SK-N-SH (cell line): ENCODE measurements at regions not wholly inside any gene's neighbourhood (a gene's known extent, or its start where the extent isn't known, plus 50 kb on each side); places are given as distances from the start of the nearest gene placed in this dataset.

Source experiments
- CTCF ChIA-PET: fragments of 300-600, 350-600 bp; formaldehyde crosslinking; extraction: SDS; loops from one replicate; lab custom pipeline; 2021; lab: Yijun Ruan, JAX
- POLR2A ChIA-PET: fragments of 350-600 bp; sonication (Branson Sonifier 250); formaldehyde crosslinking; extraction: SDS; loops from one replicate; lab custom pipeline; 2020; ENCODE audit warnings: antibody characterized with exemption, inconsistent platforms; lab: Yijun Ruan, JAX
- DNase-seq: peaks from one replicate; pipeline ENCODE4 v3.0.0; 2012
- H2AFZ ChIP-seq: fragments of 200-600 bp; sonication (generic); 2 replicates; pipeline ENCODE4 v1.8.1; 2016; ENCODE audit warnings: antibody characterized with exemption, mild to moderate bottlenecking, low read depth
- H3F3A ChIP-seq: fragments of 200-600 bp; sonication (generic); replicated peaks from 2 replicates; pipeline ENCODE3; 2016; ENCODE audit warnings: antibody characterized with exemption, mild to moderate bottlenecking; ENCODE audit not compliant: insufficient read depth
- H3K27ac ChIP-seq, 2 experiments: fragments of 200-500 bp in 1 of 2; fragments of 200-600 bp in 1 of 2; sonication (Bioruptor generic) in 1 of 2; sonication (generic), shearing (Covaris generic) in 1 of 2; 2 replicates each; pipeline versions ENCODE4 v1.5.1 to v1.6.1; 2014 to 2016; ENCODE audit warnings: low read depth in 2 of 2, inconsistent platforms in 1 of 2, low read length in 1 of 2, mild to moderate bottlenecking in 1 of 2, mixed read lengths in 1 of 2
- H3K27me3 ChIP-seq: fragments of 200-600 bp; sonication (generic), shearing (Covaris generic); 2 replicates; pipeline ENCODE4 v1.6.1; 2016; ENCODE audit warnings: mixed run types; ENCODE audit not compliant: insufficient read depth
- H3K36me3 ChIP-seq, 2 experiments: fragments of 200-500 bp in 1 of 2; fragments of 200-600 bp in 1 of 2; sonication (Bioruptor generic) in 1 of 2; sonication (generic) in 1 of 2; replicated peaks in 1 of 2; 2 replicates each; pipeline versions ENCODE3 to v1.5.1; 2014 to 2016; ENCODE audit warnings: low read length in 1 of 2, mild to moderate bottlenecking in 1 of 2; ENCODE audit not compliant: insufficient read depth in 2 of 2, control insufficient read depth in 1 of 2
- H3K4me1 ChIP-seq, 2 experiments: fragments of 200-500 bp in 1 of 2; fragments of 200-600 bp in 1 of 2; sonication (Bioruptor generic) in 1 of 2; sonication (generic), shearing (Covaris generic) in 1 of 2; 2 replicates each; pipeline versions ENCODE4 v1.5.1 to v1.6.1; 2014 to 2016; ENCODE audit warnings: low read depth in 1 of 2, low read length in 1 of 2, mixed run types in 1 of 2; ENCODE audit not compliant: insufficient read depth in 2 of 2, control insufficient read depth in 1 of 2
- H3K4me2 ChIP-seq: fragments of 200-600 bp; sonication (generic), shearing (Covaris generic); 2 replicates; pipeline ENCODE4 v1.6.1; 2017; ENCODE audit warnings: mixed run types
- H3K4me3 ChIP-seq, 2 experiments: fragments of 200-500 bp in 1 of 2; fragments of 200-600 bp in 1 of 2; sonication (Bioruptor generic) in 1 of 2; sonication (generic), shearing (Covaris generic) in 1 of 2; 2 replicates each; pipeline versions ENCODE4 v1.5.1 to v1.8.1; 2014 to 2016; ENCODE audit warnings: low read depth in 2 of 2, inconsistent platforms in 1 of 2, low read length in 1 of 2, mild to moderate bottlenecking in 1 of 2, mixed read lengths in 1 of 2, moderate library complexity in 1 of 2
- H3K79me2 ChIP-seq: fragments of 200-600 bp; sonication (generic); 2 replicates; pipeline ENCODE4 v1.8.1; 2017; ENCODE audit warnings: mild to moderate bottlenecking; ENCODE audit not compliant: insufficient read depth
- H3K9ac ChIP-seq: fragments of 200-600 bp; sonication (generic); 2 replicates; pipeline ENCODE4 v1.6.1; 2017; ENCODE audit warnings: mixed run types
- H3K9me2 ChIP-seq: fragments of 200-600 bp; sonication (generic); 2 replicates; pipeline ENCODE4 v1.6.1; 2017; ENCODE audit warnings: mixed run types
- H3K9me3 ChIP-seq: fragments of 200-600 bp; sonication (generic); 2 replicates; pipeline ENCODE4 v1.6.1; 2017; ENCODE audit warnings: mixed run types, mild to moderate bottlenecking, moderate library complexity
- H4K20me1 ChIP-seq: fragments of 200-600 bp; sonication (generic); 2 replicates; pipeline ENCODE4 v1.6.1; 2017; ENCODE audit warnings: mild to moderate bottlenecking, mixed run types; ENCODE audit not compliant: insufficient read depth
- CHD2 ChIP-seq: fragments of 150-350 bp; IDR thresholded peaks from 2 replicates; pipeline ENCODE4 v1.6.1; 2018; ENCODE audit warnings: low read length; ENCODE audit not compliant: partially characterized antibody
- ELF1 ChIP-seq: IDR thresholded peaks from 2 replicates; pipeline ENCODE4 v1.4.0; 2012
- EP300 ChIP-seq, 2 experiments: IDR thresholded peaks; 2 replicates each; pipeline versions ENCODE4 v1.4.0 to v1.6.1; 2012; ENCODE audit warnings: borderline replicate concordance in 1 of 2, low read depth in 1 of 2, low read length in 1 of 2
- FOXJ3 ChIP-seq: sonication (generic); formaldehyde crosslinking; IDR thresholded peaks from 2 replicates; pipeline ENCODE4 v1.5.1; 2020; ENCODE audit warnings: mild to moderate bottlenecking, missing genetic modification reagents
- FOXM1 ChIP-seq: IDR thresholded peaks from 2 replicates; pipeline ENCODE4 v1.4.0; 2012; ENCODE audit warnings: low read depth, mild to moderate bottlenecking
- GABPA ChIP-seq: IDR thresholded peaks from 2 replicates; pipeline ENCODE4 v1.4.0; 2012; ENCODE audit warnings: low read depth, mild to moderate bottlenecking
- JUND ChIP-seq: IDR thresholded peaks from 2 replicates; pipeline ENCODE4 v1.4.0; 2012
- MEF2A ChIP-seq: IDR thresholded peaks from 2 replicates; pipeline ENCODE4 v1.4.0; 2012; ENCODE audit warnings: low read depth, borderline replicate concordance
- NFIC ChIP-seq: IDR thresholded peaks from 2 replicates; pipeline ENCODE4 v1.4.0; 2012; ENCODE audit warnings: borderline replicate concordance
- RAD21 ChIP-seq: IDR thresholded peaks from 2 replicates; pipeline ENCODE4 v1.6.1; 2012; ENCODE audit warnings: mild to moderate bottlenecking, low read length
- RCOR1 ChIP-seq: fragments of 150-350 bp; IDR thresholded peaks from 2 replicates; pipeline ENCODE4 v1.6.1; 2017; ENCODE audit warnings: antibody characterized with exemption, low read length
- RFX5 ChIP-seq: IDR thresholded peaks from 2 replicates; pipeline ENCODE4 v1.6.1; 2012; ENCODE audit warnings: mild to moderate bottlenecking, improper control_type of control experiment, low read length
- RXRA ChIP-seq: IDR thresholded peaks from 2 replicates; pipeline ENCODE4 v1.4.0; 2012; ENCODE audit warnings: low read depth, mild to moderate bottlenecking, borderline replicate concordance
- SMC3 ChIP-seq: IDR thresholded peaks from 2 replicates; pipeline ENCODE4 v1.6.1; 2012; ENCODE audit warnings: low read depth, low read length, improper control_type of control experiment
- TCF12 ChIP-seq: IDR thresholded peaks from 2 replicates; pipeline ENCODE4 v1.4.0; 2012
- TEAD4 ChIP-seq: IDR thresholded peaks from 2 replicates; pipeline ENCODE4 v1.4.0; 2012; ENCODE audit warnings: mild to moderate bottlenecking, borderline replicate concordance; ENCODE audit not compliant: insufficient read depth
- WGBS: methylation state at CpG from one replicate; pipeline ENCODE4 v1.1.6; 2017; ENCODE audit warnings: low lambda C conversion rate; 5-methylcytosine and 5-hydroxymethylcytosine counted together
- TF ChIP-seq, protein P1 (sequence below): IDR thresholded peaks from 2 replicates; pipeline ENCODE4 v1.4.0; 2012; ENCODE audit warnings: low read depth
- TF ChIP-seq, protein P2 (sequence below): IDR thresholded peaks from 2 replicates; pipeline ENCODE4 v1.4.0; 2012; ENCODE audit warnings: low read depth, borderline replicate concordance
- TF ChIP-seq, protein P3 (sequence below): IDR thresholded peaks from 2 replicates; pipeline ENCODE4 v1.6.1; 2012; ENCODE audit warnings: mild to moderate bottlenecking, low read depth, low read length, moderate library complexity
- TF ChIP-seq, protein P4 (sequence below): fragments of 150-350 bp; IDR thresholded peaks from 2 replicates; pipeline ENCODE4 v1.6.1; 2017; ENCODE audit warnings: antibody characterized with exemption, low read length, low read depth, borderline replicate concordance

DNA sequence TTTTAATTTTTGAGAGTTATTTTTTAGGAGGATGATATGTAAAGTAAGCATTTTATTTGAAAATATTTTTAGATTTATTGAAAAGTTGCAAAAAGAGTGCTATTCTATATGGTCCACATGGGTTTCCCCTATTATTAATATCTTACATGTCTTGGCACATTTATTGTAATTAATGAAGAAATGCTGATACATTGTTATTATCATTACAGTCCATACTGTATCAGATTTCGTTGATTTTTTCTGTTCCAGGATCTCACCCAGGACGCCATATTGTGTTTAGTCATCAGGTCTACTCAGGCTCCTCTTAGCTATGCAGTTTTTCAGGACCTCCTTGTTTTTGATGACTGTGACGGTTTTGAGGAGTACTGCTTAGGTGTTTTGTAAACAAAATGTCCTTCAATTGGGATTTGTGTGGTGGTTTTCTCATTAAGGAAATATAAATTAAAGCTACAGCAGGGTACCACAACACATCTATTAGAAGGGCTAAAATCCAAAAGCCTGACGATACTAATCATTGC lies 281.0 kb downstream of the SAMD5 start:
- no peak for DNase-seq
- CTCF ChIA-PET = no interaction called here
- Histone ChIP-seq H3K4me3 (no peak overlapping the region), H4K20me1 (no peaks in the 10 kb centered on the region), H3K79me2 (no peaks in the 10 kb centered on the region), H3K27ac (no peak overlapping the region), H3K36me3 (no peaks in the 10 kb centered on the region), H3K9me2 (no peaks in the 10 kb centered on the region), H2AFZ (no peak overlapping the region), H3K9me3 (no peaks in the 10 kb centered on the region), H3K4me2 (no peak overlapping the region), H3F3A (no peaks in the 10 kb centered on the region), H3K27me3 (no peaks in the 10 kb centered on the region)
- POLR2A ChIA-PET = no interaction called here
- WGBS = 3% methylated on average over 4 of the region's 4 CpGs
- TF ChIP-seq ELF1 (no peak), GABPA (no peak), TCF12 (no peak), NFIC (no peak), FOXM1 (no peak), EP300 (IDR thresholded peaks at IDR 0.05; ENCODE audit: borderline replicate concordance in 1 of 2, low read depth in 1 of 2, low read length in 1 of 2) (no peak), CHD2 (no peak), SMC3 (no peak), TEAD4 (no peak), RCOR1 (no peak), FOXJ3 (CRISPR knock-in tag) (no peak), RFX5 (no peak), JUND (no peak), RAD21 (no peak), MEF2A (no peak)
- TF ChIP-seq, protein P1, sequence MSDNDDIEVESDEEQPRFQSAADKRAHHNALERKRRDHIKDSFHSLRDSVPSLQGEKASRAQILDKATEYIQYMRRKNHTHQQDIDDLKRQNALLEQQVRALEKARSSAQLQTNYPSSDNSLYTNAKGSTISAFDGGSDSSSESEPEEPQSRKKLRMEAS = no peak
- TF ChIP-seq, protein P2, sequence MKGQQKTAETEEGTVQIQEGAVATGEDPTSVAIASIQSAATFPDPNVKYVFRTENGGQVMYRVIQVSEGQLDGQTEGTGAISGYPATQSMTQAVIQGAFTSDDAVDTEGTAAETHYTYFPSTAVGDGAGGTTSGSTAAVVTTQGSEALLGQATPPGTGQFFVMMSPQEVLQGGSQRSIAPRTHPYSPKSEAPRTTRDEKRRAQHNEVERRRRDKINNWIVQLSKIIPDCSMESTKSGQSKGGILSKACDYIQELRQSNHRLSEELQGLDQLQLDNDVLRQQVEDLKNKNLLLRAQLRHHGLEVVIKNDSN = no peak
- TF ChIP-seq, all 33 proteins: peak for 0
- Histone ChIP-seq H3K4me1 (peaks cover 0 to 4% of the 10 kb centered on the region in 2 experiments; a peak in 1 of 4 replicates), H3K9ac (no peak overlapping the region)

DNA sequence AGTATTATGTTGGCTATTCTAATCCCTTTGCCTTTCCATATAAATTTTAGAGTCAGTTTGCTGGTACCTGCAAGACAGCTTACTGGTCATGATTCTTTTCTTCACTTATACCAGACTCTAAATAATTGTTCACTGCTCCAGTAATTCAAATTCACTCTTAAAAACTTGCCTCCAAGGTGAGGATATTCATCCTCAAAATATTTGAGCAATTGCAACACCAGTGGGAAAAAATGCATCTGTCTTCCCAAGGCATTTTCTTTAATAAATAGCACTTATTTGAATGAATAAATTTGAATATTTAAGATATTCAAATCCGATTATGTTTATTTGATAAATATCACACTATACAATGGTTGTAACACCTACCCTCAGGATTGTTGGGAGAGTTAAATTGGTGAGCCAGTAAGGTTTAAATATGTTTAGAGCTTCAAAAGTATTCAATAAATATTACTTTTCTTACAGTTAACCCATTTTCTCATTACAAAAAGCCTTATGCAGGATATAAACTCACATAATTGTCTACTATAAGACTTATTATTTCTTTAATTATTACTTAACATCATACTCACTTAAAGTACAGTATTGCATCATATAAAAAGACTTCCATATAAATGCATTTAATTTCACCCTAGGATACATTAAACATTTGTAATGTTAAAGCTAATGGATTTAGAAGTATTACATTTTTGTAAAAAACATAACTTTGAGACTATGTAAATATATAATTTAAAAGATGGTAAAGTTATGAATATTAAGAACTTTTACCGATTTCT lies 285.6 kb downstream of the SAMD5 start:
- Histone ChIP-seq H3K79me2 (no peaks in the 10 kb centered on the region), H2AFZ (no peak overlapping the region), H3K27ac (no peak overlapping the region), H3K27me3 (no peaks in the 10 kb centered on the region), H3K9me3 (no peaks in the 10 kb centered on the region), H3K36me3 (no peaks in the 10 kb centered on the region), H3K9me2 (no peaks in the 10 kb centered on the region), H3K4me1 (no peaks in the 10 kb centered on the region), H3K4me2 (no peak overlapping the region), H3K4me3 (no peak overlapping the region), H3K9ac (no peak overlapping the region), H3F3A (no peaks in the 10 kb centered on the region), H4K20me1 (no peaks in the 10 kb centered on the region)
- DNase-seq = no peak
- TF ChIP-seq EP300 (IDR thresholded peaks at IDR 0.05; ENCODE audit: borderline replicate concordance in 1 of 2, low read depth in 1 of 2, low read length in 1 of 2) = no peak
- TF ChIP-seq, protein P2 = no peak
- TF ChIP-seq RXRA = no peak
- TF ChIP-seq, protein P3, sequence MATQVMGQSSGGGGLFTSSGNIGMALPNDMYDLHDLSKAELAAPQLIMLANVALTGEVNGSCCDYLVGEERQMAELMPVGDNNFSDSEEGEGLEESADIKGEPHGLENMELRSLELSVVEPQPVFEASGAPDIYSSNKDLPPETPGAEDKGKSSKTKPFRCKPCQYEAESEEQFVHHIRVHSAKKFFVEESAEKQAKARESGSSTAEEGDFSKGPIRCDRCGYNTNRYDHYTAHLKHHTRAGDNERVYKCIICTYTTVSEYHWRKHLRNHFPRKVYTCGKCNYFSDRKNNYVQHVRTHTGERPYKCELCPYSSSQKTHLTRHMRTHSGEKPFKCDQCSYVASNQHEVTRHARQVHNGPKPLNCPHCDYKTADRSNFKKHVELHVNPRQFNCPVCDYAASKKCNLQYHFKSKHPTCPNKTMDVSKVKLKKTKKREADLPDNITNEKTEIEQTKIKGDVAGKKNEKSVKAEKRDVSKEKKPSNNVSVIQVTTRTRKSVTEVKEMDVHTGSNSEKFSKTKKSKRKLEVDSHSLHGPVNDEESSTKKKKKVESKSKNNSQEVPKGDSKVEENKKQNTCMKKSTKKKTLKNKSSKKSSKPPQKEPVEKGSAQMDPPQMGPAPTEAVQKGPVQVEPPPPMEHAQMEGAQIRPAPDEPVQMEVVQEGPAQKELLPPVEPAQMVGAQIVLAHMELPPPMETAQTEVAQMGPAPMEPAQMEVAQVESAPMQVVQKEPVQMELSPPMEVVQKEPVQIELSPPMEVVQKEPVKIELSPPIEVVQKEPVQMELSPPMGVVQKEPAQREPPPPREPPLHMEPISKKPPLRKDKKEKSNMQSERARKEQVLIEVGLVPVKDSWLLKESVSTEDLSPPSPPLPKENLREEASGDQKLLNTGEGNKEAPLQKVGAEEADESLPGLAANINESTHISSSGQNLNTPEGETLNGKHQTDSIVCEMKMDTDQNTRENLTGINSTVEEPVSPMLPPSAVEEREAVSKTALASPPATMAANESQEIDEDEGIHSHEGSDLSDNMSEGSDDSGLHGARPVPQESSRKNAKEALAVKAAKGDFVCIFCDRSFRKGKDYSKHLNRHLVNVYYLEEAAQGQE = no peak
- TF ChIP-seq, protein P4, sequence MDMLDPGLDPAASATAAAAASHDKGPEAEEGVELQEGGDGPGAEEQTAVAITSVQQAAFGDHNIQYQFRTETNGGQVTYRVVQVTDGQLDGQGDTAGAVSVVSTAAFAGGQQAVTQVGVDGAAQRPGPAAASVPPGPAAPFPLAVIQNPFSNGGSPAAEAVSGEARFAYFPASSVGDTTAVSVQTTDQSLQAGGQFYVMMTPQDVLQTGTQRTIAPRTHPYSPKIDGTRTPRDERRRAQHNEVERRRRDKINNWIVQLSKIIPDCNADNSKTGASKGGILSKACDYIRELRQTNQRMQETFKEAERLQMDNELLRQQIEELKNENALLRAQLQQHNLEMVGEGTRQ = no peak
- no peak for TF ChIP-seq SMC3
- TF ChIP-seq FOXM1 = no peak
- ChIA-PET POLR2A (no interaction called here), CTCF (no interaction called here)
- WGBS = 1% methylated on average over 2 of the region's 2 CpGs
